ENCODE measurements at regions not wholly inside any gene's neighbourhood (a gene's known extent, or its start where the extent isn't known, plus 50 kb on each side); places are given as distances from the start of the nearest gene placed in this dataset.

GRCh38 chr3:29005862-29006261 is 275.0 kb upstream of the RBMS3 start:
- H4K20me1 ChIP-seq (ENCODE audit: insufficient read depth, low read length) = no peaks in the 10 kb centered on the region
- H3K4me2 ChIP-seq (replicated peaks; ENCODE audit: extremely low read depth, low read length, poor library complexity, severe bottlenecking) = no peak overlapping the region
- no peaks in the 10 kb centered on the region for H3K79me2 ChIP-seq (ENCODE audit: insufficient read depth, low read length)
- no peak overlapping the region for H3K4me3 ChIP-seq (replicated peaks in 1 of 3; ENCODE audit: low read depth in 2 of 3, low read length in 3 of 3)
- DNase-seq = no peak
- no peak overlapping the region for H2AFZ ChIP-seq (ENCODE audit: insufficient read depth, low read depth, low read length, poor library complexity, severe bottlenecking)
- peaks cover 0 to 8% (median 2%) of the 10 kb centered on the region in 7 donors for H3K9me3 Mint-ChIP-seq
- no peaks in the 10 kb centered on the region for H3K36me3 Mint-ChIP-seq
- no peak overlapping the region for H3K4me3 Mint-ChIP-seq
- no peaks in the 10 kb centered on the region for H3K4me1 Mint-ChIP-seq
- intact Hi-C loops (cut with micrococcal nuclease) = no loop called here
- H3K9ac ChIP-seq (ENCODE audit: insufficient read depth, low read length, poor library complexity, severe bottlenecking) = no peak overlapping the region
- no peaks in the 10 kb centered on the region for H3K9me3 ChIP-seq (replicated peaks in 1 of 2; ENCODE audit: control insufficient read depth in 1 of 2, insufficient read depth in 1 of 2, low read length in 2 of 2)
- no peak for TF ChIP-seq CTCF (IDR thresholded peaks at IDR 0.05)
- peaks cover 1% of the 10 kb centered on the region in 3 donors for H3K27me3 Mint-ChIP-seq (ENCODE audit: low read depth in 3 of 3)
- no peaks in the 10 kb centered on the region for H3K4me1 ChIP-seq (ENCODE audit: control insufficient read depth in 1 of 2, insufficient read depth in 2 of 2, low read length in 2 of 2)
- no peaks in the 10 kb centered on the region for H3K36me3 ChIP-seq (replicated peaks in 1 of 2; ENCODE audit: control insufficient read depth in 1 of 2, insufficient read depth in 2 of 2, low read length in 2 of 2)
- no peak overlapping the region for H3K27ac Mint-ChIP-seq
- no peak overlapping the region for H3K27ac ChIP-seq (ENCODE audit: low read depth in 1 of 2, low read length in 2 of 2)
- no peaks in the 10 kb centered on the region for H3K27me3 ChIP-seq (ENCODE audit: control insufficient read depth in 2 of 2, insufficient read depth in 2 of 2, low read length in 2 of 2)

- Histone ChIP-seq H3K79me2 (ENCODE audit: insufficient read depth, low read length) (no peaks in the 10 kb centered on the region), H3K9me3 (replicated peaks in 1 of 2; ENCODE audit: control insufficient read depth in 1 of 2, insufficient read depth in 1 of 2, low read length in 2 of 2) (peaks cover 0 to 3% of the 10 kb centered on the region in 2 donors), H3K9ac (ENCODE audit: insufficient read depth, low read length, poor library complexity, severe bottlenecking) (no peak overlapping the region), H3K27ac (ENCODE audit: low read depth in 1 of 2, low read length in 2 of 2) (no peak overlapping the region), H4K20me1 (ENCODE audit: insufficient read depth, low read length) (no peaks in the 10 kb centered on the region), H2AFZ (ENCODE audit: insufficient read depth, low read depth, low read length, poor library complexity, severe bottlenecking) (no peak overlapping the region), H3K27me3 (ENCODE audit: control insufficient read depth in 2 of 2, insufficient read depth in 2 of 2, low read length in 2 of 2) (no peaks in the 10 kb centered on the region), H3K36me3 (replicated peaks in 1 of 2; ENCODE audit: control insufficient read depth in 1 of 2, insufficient read depth in 2 of 2, low read length in 2 of 2) (no peaks in the 10 kb centered on the region), H3K4me3 (replicated peaks in 1 of 3; ENCODE audit: low read depth in 2 of 3, low read length in 3 of 3) (no peak overlapping the region), H3K4me2 (replicated peaks; ENCODE audit: extremely low read depth, low read length, poor library complexity, severe bottlenecking) (no peak overlapping the region), H3K4me1 (ENCODE audit: control insufficient read depth in 1 of 2, insufficient read depth in 2 of 2, low read length in 2 of 2) (no peaks in the 10 kb centered on the region)
- H3K9me3 Mint-ChIP-seq = peaks cover 0 to 6% (median 2%) of the 10 kb centered on the region in 7 donors
- H3K27me3 Mint-ChIP-seq (ENCODE audit: low read depth in 3 of 3) = peaks cover 0 to 1% (median 1%) of the 10 kb centered on the region in 3 donors
- intact Hi-C loops (cut with micrococcal nuclease) = no loop called here
- WGBS (ENCODE audit: insufficient coverage) = no CpG with 5 or more reads among the region's 2 CpGs
- no peaks in the 10 kb centered on the region for H3K4me1 Mint-ChIP-seq
- H3K4me3 Mint-ChIP-seq = no peak overlapping the region
- no peak for DNase-seq
- no peak overlapping the region for H3K27ac Mint-ChIP-seq
- TF ChIP-seq CTCF (IDR thresholded peaks at IDR 0.05) = no peak
- no peaks in the 10 kb centered on the region for H3K36me3 Mint-ChIP-seq
Observed at GRCh38 chr3:29011441-29011840, 269.4 kb upstream of the RBMS3 start.

Measured in CD14-positive monocyte (primary cell).